HUES64 (cell line): ENCODE measurements at regions not wholly inside any gene's neighbourhood (a gene's known extent, or its start where the extent isn't known, plus 50 kb on each side); places are given as distances from the start of the nearest gene placed in this dataset.

Experiments used
- H3K27ac ChIP-seq: 2 replicates; pipeline ENCODE4 v1.7.0; 2013; ENCODE audit warnings: low read depth, low read length, inconsistent platforms
- H3K27me3 ChIP-seq: 2 replicates; pipeline ENCODE4 v1.6.1; 2013; ENCODE audit warnings: mild to moderate bottlenecking, low read length; ENCODE audit not compliant: insufficient read depth
- H3K36me3 ChIP-seq: 2 replicates; pipeline ENCODE4 v1.6.1; 2013; ENCODE audit warnings: mild to moderate bottlenecking, low read length; ENCODE audit not compliant: insufficient read depth
- H3K4me1 ChIP-seq: 2 replicates; pipeline ENCODE4 v1.6.1; 2013; ENCODE audit warnings: mild to moderate bottlenecking, low read length, moderate library complexity; ENCODE audit not compliant: insufficient read depth
- H3K4me3 ChIP-seq: 2 replicates; pipeline ENCODE4 v1.5.1; 2013; ENCODE audit warnings: mild to moderate bottlenecking, low read length, moderate library complexity
- H3K9ac ChIP-seq: 2 replicates; pipeline ENCODE4 v1.6.1; 2013; ENCODE audit warnings: mild to moderate bottlenecking, low read depth, low read length
- H3K9me3 ChIP-seq: 2 replicates; pipeline ENCODE4 v1.6.1; 2013; ENCODE audit warnings: low read depth, low read length; ENCODE audit not compliant: insufficient read depth
- WGBS: fragments of 150-250, 120-280 bp; methylation state at CpG from one replicate; pipeline ENCODE4 v1.1.7; 2013; ENCODE audit warnings: missing lambda C conversion rate; 5-methylcytosine and 5-hydroxymethylcytosine counted together

DNA sequence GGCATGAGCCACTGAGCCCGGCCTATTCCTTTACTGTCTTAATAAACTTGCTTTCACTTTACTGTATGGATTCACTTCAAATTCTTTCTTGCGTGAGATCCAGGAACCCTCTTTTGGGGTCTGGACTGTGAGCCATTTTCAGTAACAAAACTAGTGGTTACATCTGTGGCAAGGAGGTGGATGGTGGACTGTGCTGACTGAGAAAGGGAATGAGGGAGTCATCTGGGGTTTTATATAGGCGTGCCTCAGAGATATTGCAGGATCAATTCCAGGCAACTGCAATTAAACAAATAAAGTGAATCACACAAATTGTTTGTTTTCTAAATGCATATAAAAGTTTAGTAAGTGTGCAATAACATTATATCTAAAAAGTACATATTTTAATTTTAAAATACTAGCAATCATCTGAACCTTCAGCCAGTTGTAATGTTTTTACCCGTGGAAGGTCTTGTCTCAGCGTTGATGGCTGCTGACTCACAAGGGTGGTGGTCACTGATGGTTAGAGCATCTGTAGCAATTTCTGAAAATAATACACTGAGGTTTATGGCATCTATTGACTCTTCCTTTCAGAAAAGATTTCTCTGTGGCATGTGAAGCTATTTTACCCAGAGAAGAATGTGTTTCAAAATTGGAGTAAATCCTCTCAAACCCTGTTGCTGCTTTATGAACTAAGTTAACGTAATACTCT is 111.4 kb upstream of the FKBP1C start:
- Histone ChIP-seq H3K27ac (no peak overlapping the region), H3K9ac (no peak overlapping the region), H3K4me3 (no peak overlapping the region), H3K9me3 (no peaks in the 10 kb centered on the region), H3K4me1 (no peaks in the 10 kb centered on the region), H3K36me3 (no peaks in the 10 kb centered on the region), H3K27me3 (no peaks in the 10 kb centered on the region)
- WGBS, result 97% methylated on average over 5 of the region's 6 CpGs

- H3K36me3 ChIP-seq, result no peaks in the 10 kb centered on the region
- WGBS, result 95% methylated on average over 2 of the region's 2 CpGs
- H3K27ac ChIP-seq, result no peak overlapping the region
- H3K27me3 ChIP-seq, result no peaks in the 10 kb centered on the region
- no peak overlapping the region for H3K4me3 ChIP-seq
- no peaks in the 10 kb centered on the region for H3K9me3 ChIP-seq
- H3K4me1 ChIP-seq, result no peaks in the 10 kb centered on the region
- H3K9ac ChIP-seq, result no peak overlapping the region
Measured at GRCh38 chr6:63114610-63115211, 96.6 kb upstream of the FKBP1C start.

DNA sequence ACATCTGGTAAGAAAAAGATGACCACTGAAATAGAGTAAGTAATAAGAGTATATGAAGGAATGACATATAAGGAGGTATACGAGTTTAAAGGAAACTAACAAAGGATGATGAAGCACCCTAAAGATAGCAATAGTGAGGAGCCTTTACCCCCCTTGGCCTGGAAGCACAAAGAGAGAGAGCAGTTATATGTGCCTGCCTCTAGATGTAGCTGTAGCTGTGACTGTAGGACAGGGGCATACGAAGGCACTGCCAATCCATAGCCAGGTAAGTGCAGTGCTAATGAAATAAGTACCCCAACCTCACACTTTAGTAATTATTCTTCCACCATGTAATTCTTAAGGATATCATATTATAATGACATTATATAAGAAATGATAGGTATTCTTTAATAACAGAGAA is 90.1 kb upstream of the FKBP1C start:
- Histone ChIP-seq H3K9ac (no peak overlapping the region), H3K4me1 (no peaks in the 10 kb centered on the region), H3K4me3 (no peak overlapping the region), H3K27ac (no peak overlapping the region), H3K9me3 (no peaks in the 10 kb centered on the region), H3K27me3 (no peaks in the 10 kb centered on the region), H3K36me3 (no peaks in the 10 kb centered on the region)
- 46% methylated on average over 2 of the region's 2 CpGs for WGBS

- WGBS, result 94% methylated on average over 3 of the region's 3 CpGs
- no peak overlapping the region for H3K4me3 ChIP-seq
- H3K9me3 ChIP-seq, result no peaks in the 10 kb centered on the region
- H3K27ac ChIP-seq, result no peak overlapping the region
- no peak overlapping the region for H3K9ac ChIP-seq
- H3K4me1 ChIP-seq, result no peaks in the 10 kb centered on the region
- H3K36me3 ChIP-seq, result no peaks in the 10 kb centered on the region
- no peaks in the 10 kb centered on the region for H3K27me3 ChIP-seq
Measured at GRCh38 chr6:63140114-63140513, 71.2 kb upstream of the FKBP1C start.

- 100% methylated on average over 2 of the region's 2 CpGs for WGBS
- Histone ChIP-seq H3K9me3 (no peaks in the 10 kb centered on the region), H3K4me1 (no peaks in the 10 kb centered on the region), H3K9ac (no peak overlapping the region), H3K27ac (no peak overlapping the region), H3K4me3 (no peak overlapping the region), H3K27me3 (no peaks in the 10 kb centered on the region), H3K36me3 (no peaks in the 10 kb centered on the region)
Measured at GRCh38 chr6:63140692-63141318, 70.5 kb upstream of the FKBP1C start.

DNA sequence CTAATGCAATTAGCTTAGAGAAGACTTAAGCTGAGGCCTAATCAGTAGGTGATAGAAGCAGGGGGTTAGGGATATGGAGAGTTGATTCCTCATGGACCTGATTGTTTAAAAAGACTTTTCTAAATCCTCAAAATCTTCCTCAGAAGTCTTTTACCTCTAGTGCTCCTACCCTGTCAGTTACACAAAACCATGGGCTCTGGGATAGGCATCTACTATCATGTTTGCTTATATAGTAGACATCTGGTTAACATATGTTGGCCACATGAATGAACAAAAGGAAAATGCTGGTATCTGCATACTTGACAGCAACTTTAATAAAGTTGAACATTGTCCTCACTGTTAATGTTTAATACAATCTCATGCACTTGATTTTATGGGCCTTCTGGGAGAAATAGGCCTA is 61.5 kb upstream of the FKBP1C start:
- no peak overlapping the region for H3K27ac ChIP-seq
- H3K36me3 ChIP-seq, result no peaks in the 10 kb centered on the region

GRCh38 chr6:63154535-63154934 is 56.7 kb upstream of the FKBP1C start:
- no peaks in the 10 kb centered on the region for H3K4me1 ChIP-seq
- no peaks in the 10 kb centered on the region for H3K27me3 ChIP-seq
- no peak overlapping the region for H3K9ac ChIP-seq
- no peak overlapping the region for H3K4me3 ChIP-seq
- H3K36me3 ChIP-seq, result no peaks in the 10 kb centered on the region
- H3K27ac ChIP-seq, result no peak overlapping the region
- 97% methylated on average over 2 of the region's 2 CpGs for WGBS
- no peaks in the 10 kb centered on the region for H3K9me3 ChIP-seq

More for the DNA sequence above, 61.5 kb upstream of the FKBP1C start:
- Histone ChIP-seq H3K4me3 (no peak overlapping the region), H3K9me3 (no peaks in the 10 kb centered on the region), H3K4me1 (no peaks in the 10 kb centered on the region), H3K27me3 (no peaks in the 10 kb centered on the region), H3K9ac (no peak overlapping the region)
